HG03139 (cell line): ENCODE measurements at regions not wholly inside any gene's neighbourhood (a gene's known extent, or its start where the extent isn't known, plus 50 kb on each side); places are given as distances from the start of the nearest gene placed in this dataset.
"Not testable (repeated sequence)": the region's sequence is repeated elsewhere in the genome, so short reads cannot be mapped to it uniquely, and the experiment has no call there.

Source experiments
- ATAC-seq: cut with Tn5 transposase; IDR thresholded peaks from one replicate; pipeline ENCODE4 v1.9.1; 2021; ENCODE audit not compliant: unreplicated experiment

- not testable (repeated sequence) for ATAC-seq
Measured at GRCh38 chr6:91052473-91053450, 465.9 kb upstream of the MAP3K7 start.

DNA sequence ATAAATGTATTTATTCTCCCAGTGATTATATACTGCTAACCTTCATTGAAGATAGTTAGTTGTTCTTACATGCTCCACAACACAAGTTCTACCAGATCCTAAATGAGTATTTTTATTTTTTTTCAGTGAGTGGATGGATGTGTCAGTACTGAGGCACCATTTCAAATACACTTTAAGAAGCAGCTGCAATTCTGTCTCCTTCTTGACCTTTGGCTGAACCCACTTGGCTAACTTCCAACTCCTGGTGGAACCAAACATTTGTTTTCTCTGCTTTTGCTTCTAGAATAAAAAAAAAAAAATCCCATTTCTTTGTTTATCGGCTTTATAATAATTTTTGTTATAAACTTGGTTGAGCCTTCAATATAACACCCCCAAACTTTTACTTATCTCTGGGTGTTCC, 458.3 kb upstream of the MAP3K7 start:
- ATAC-seq, result no peak

DNA sequence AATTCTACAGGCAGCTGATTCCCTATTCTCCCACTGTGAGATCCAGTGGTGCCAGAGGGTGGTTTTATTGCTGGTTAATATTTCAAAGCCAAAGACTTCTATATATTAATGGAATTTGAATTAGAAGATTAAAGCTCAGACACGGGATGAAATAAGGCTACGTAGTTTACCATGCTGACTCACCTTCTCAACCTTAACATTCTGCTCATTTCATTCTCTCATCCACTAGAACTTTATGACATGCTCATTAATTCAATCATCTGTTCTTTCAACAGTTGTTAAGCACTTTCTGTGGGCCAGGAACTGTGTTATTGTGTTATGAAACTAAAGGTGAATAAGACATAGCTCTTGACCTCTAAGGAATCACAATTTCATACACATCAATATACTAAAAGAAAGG, 456.9 kb upstream of the MAP3K7 start:
- no peak for ATAC-seq

- ATAC-seq, result no peak
Measured at GRCh38 chr6:91042656-91043055, 455.8 kb upstream of the MAP3K7 start.

- no peak for ATAC-seq
Measured at GRCh38 chr6:91033964-91034363, 447.1 kb upstream of the MAP3K7 start.

DNA sequence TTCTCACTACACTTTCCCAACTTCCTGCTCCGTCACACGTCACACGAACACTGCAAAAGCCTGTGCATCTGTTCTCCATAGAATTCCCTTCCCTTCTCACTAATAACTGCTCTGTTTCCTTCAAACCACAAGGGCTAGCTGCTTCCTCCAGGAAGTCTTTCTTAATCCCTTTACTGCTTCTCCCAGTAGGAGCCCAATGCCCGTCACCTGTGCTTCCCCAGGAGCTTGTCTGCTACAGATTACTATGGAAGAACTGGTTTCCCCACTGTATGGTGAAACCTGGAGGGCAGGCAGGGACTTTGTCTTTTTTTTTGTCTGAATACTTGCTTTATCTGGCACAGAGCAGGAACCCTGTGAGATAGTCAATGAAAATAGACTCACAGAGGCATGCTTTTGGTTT, 444.7 kb upstream of the MAP3K7 start:
- ATAC-seq, result no peak

GRCh38 chr6:91029211-91029610, 442.3 kb upstream of the MAP3K7 start:
- no peak for ATAC-seq

GRCh38 chr6:91023529-91023928, 436.7 kb upstream of the MAP3K7 start:
- ATAC-seq, result no peak

DNA sequence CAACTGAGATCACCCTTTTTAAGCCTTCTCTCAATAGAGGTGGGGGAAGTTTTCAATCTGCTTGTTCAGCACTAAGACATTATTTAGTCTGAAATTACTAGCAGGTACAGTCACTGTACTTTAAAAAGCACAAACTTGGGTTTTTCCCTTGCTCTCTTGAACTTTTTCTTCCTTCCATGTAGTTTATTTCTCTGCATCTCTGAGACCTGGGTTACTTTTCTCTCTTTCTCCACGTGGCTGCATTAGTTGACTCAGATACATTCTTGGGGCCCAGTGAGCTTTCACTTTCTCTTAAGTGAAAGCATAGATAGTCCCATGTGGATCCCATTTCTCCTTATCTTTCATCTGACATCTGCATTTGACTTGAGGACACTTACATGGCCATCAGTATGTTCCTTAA, 433.9 kb upstream of the MAP3K7 start:
- no peak for ATAC-seq

DNA sequence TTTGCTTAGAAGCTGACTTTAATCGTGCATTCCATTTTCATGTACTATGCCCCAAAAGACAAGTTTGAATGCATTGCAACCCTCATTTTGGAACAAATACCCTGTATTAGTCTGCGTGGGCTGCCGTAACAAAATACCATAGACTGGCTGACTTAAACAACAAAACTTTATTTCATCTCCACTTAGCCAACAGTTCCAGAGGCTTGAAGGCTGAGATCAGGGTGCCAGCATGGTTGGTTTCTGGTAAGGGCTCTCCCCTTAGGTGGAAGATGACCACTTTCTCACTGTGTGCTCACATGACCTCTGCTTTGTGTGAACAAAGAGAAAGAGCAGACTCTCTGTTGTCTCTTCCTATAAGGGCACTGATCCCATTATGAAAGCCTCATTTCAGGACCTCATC, 431.7 kb upstream of the MAP3K7 start:
- no peak for ATAC-seq

GRCh38 chr6:91013511-91013910, 426.6 kb upstream of the MAP3K7 start:
- ATAC-seq, result no peak

- ATAC-seq, result no peak
Measured at GRCh38 chr6:90997076-90997475, 410.2 kb upstream of the MAP3K7 start.

GRCh38 chr6:90993770-90994169, 406.9 kb upstream of the MAP3K7 start:
- no peak for ATAC-seq

DNA sequence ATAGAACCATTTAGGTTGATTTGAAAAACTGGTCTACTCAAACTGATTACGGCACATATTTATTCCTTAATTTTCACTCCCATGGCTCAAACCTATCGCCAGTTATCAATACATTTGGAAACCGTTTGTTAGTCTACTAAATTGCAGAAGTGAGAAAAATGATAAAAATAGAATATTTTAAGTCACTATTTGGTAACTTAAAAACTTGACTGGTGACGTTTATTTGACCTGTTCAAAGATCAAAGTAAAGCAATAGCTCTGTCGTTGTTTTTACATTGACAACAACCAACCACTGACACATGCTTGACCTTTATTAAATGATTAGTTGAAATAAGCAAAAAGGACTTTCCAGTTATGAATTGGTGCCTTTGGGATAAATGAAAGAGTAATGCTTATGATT, 402.9 kb upstream of the MAP3K7 start:
- no peak for ATAC-seq

DNA sequence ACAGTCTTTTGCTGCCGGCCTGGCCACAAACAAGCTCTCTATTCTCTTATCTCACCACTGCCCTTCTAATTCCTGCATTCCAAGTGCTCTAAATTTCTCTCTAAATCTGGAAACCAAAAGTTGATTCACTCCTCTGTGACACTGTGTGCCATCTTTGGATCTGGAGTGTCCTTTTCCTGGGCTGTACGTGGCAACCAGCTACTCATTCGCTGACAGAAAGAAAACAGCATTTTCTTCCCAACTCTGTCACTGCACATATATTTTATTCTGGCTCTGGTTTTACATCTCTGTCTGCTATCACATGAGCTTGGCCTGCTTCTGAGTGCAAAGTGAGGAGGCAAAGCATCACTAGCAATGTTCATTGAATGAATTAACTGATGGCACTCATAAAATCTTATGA, 397.2 kb upstream of the MAP3K7 start:
- no peak for ATAC-seq

DNA sequence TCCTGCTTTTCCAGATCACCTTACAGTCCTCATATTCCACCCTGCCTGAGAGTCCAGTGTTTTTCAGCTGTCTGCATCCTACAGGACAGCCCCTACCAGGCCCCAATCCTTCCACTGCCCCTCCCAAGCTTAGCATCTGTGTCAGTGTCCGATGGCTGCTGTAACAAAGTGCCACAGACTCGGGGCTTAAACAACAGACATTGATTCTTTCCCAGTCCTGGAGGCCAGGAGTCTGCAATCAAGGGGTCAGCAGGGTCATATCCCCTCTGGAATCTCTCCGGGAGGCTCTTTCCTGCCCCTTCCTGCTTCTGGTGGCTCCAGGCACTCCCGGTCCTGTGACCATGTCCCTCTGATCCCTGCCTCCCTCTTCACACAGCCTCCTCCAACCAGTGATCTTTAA, 396.6 kb upstream of the MAP3K7 start:
- ATAC-seq, result no peak

GRCh38 chr6:90982581-90982980, 395.7 kb upstream of the MAP3K7 start:
- ATAC-seq, result no peak

DNA sequence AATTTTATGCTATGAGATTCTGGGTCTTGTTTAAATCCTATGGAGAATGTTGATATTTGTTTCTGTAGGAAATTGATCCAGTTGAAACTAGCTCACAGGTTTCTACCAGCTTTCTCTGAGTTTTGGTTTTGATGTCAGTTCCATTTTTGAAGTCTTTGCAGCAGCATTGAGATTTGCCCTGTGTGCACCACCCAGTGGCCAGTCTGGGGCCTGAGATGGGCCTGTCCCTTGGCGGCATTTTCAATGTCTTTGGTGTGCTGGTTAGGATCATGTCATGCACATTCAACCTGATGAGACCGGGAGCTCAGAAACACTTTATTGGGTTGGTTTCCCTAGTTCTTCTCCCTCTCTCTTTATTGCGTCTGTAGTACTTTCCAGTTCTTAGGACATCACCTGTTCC, 395.2 kb upstream of the MAP3K7 start:
- ATAC-seq, result no peak

- no peak for ATAC-seq
Measured at GRCh38 chr6:90978046-90978445, 391.2 kb upstream of the MAP3K7 start.

GRCh38 chr6:90977513-90977912, 390.6 kb upstream of the MAP3K7 start:
- ATAC-seq, result no peak

DNA sequence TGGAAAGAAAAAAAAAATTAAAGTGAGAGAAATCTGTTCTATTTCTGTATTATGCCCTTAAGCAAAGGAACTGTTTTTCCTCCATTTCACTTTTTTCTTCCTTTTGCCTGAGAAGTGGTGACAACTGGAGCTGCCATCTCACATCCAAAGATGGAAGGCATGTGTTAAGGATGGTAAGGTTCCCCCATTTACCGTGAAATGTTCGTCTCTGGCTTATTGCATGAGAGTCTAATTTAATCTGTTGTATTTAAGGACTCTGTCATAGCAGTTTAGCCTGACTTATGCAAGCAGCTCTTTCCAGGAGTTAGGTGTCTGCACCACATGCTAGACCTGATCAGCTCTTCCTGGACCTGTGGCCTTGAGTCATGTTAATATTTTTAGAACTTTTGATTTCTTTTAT, 389.5 kb upstream of the MAP3K7 start:
- no peak for ATAC-seq

- no peak for ATAC-seq
Measured at GRCh38 chr6:90975741-90976140, 388.9 kb upstream of the MAP3K7 start.

DNA sequence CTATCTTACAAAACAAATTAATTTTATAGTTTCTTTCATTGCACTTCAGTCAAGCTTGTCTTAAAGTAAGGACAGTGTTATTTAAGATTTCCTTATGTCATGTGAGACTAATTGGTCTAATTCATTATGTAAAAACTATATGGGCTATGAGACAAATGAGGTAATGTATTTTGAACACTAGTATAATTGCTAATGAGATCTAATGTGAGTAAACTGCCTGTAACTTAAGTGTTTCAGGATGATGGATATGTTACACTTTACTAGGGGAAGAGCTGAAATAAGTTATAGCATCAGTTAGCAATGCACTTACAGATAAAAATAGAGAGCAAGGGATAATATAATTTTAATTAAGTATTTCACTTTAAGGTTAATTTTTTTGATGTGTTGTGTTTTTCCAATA, 386.3 kb upstream of the MAP3K7 start:
- ATAC-seq, result no peak
